ENCODE measurements at regions not wholly inside any gene's neighbourhood (a gene's known extent, or its start where the extent isn't known, plus 50 kb on each side); places are given as distances from the start of the nearest gene placed in this dataset.

DNA sequence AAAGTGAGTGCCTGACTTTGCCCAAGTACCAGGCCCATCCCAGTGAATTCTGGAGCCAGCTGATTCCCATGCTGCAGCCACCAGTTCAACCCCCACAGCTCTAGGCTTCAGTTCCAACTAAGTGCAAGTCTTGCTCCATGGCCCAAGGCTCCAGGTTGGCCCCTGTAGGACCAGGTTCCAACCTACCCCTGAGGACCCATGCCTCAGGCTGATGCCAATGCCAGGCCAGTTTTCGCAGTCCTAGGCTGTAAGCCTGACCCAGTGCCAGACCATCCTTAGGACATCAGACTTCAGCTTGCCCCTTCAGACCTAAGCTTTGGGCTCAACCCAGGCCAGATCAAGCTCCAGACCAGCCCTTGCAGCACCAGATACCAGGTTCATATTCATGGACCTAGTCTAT is 352.6 kb downstream of the FSCB start:
- Histone ChIP-seq H3K4me1 (ENCODE audit: control insufficient read depth, insufficient read depth, low read length) (no peaks in the 10 kb centered on the region), H3K27ac (ENCODE audit: low read depth, low read length) (no peak overlapping the region), H3K36me3 (ENCODE audit: control insufficient read depth, insufficient read depth, low read length) (no peaks in the 10 kb centered on the region), H3K27me3 (ENCODE audit: control insufficient read depth, insufficient read depth, low read length) (no peaks in the 10 kb centered on the region), H3K4me3 (ENCODE audit: low read depth, low read length) (no peak overlapping the region), H3K9ac (ENCODE audit: low read depth, low read length) (no peak overlapping the region), H3K9me3 (ENCODE audit: control insufficient read depth, insufficient read depth, low read length) (peaks cover 6% of the 10 kb centered on the region; the same call in 1 of the 2 replicates)

DNA sequence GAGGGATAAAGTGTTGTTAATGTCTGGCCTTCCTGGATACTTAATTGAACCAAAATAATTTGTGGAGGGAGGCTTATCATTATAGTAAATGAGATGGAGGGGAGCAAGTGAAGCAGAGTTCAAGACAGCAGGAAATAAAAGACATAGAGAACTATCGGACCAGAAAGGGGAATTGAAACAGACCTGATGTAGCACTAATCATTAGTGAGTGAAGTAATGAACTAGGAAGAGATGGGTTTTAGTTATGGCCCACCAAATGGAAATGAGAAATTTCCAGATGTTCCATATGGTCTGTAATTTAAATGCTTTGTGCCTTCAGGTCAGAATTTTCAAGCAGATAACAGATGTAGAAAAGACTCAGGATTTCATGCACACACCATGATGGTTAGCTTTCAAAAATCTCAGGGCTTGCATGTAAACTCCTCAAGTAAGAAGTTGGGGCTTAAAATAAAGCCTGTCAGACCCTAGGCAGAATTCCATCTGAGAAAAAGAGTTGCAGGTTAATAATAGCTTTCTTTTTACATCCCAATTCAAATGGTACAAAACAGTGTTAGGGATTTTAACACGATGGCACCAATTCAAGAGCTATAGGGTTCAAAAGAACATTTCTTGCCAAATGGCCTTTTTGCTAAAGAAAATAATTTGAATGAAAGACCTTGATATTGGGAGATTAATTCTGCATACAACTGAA is 355.8 kb downstream of the FSCB start:
- no peaks in the 10 kb centered on the region for H3K27me3 ChIP-seq (ENCODE audit: control insufficient read depth, insufficient read depth, low read length)
- no peaks in the 10 kb centered on the region for H3K36me3 ChIP-seq (ENCODE audit: control insufficient read depth, insufficient read depth, low read length)
- H3K4me1 ChIP-seq (ENCODE audit: control insufficient read depth, insufficient read depth, low read length) = no peaks in the 10 kb centered on the region
- no peak overlapping the region for H3K9ac ChIP-seq (ENCODE audit: low read depth, low read length)
- no peak overlapping the region for H3K4me3 ChIP-seq (ENCODE audit: low read depth, low read length)
- no peak overlapping the region for H3K27ac ChIP-seq (ENCODE audit: low read depth, low read length)
- peaks cover 6% of the 10 kb centered on the region; the same call in 1 of the 2 replicates for H3K9me3 ChIP-seq (ENCODE audit: control insufficient read depth, insufficient read depth, low read length)

DNA sequence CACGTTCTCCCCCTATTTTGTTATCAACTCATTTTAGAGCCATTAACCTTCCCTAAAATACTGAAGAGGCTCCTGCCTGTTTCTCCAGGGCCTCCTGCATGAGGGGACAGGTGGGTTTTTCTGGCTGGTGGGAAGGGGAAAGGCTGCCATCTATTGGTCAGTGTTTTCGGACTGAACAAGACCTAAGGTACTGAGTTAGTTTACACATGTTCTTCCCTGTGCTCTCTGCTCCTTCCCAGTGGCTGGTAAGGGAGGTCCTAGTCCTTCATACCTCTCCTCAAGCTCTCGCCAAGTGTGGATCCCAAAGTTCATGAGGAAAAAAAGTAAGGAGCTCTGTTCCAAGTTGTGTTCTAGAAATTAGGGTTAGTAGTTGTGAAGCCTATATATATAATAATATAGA is 357.5 kb downstream of the FSCB start:
- H3K27ac ChIP-seq (ENCODE audit: low read depth, low read length) = no peak overlapping the region
- H3K9ac ChIP-seq (ENCODE audit: low read depth, low read length) = no peak overlapping the region
- no peaks in the 10 kb centered on the region for H3K9me3 ChIP-seq (ENCODE audit: control insufficient read depth, insufficient read depth, low read length)

DNA sequence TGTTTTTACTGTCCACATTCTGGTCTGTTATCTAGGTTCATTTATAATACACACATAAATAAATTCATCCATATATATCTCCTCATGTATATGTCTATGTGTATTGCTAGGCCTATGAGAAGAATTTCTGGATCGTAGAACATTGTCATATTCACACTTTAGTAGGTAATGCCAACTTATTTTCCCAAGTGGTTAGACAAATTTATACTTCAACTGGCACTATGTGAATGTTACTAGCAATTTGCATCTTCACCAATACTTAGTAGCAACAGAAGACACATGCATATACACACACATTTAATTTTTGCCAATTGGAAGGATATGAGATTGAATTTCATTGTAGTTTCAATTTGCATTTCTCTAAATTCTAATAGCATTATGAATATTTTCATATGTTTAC is 365.1 kb downstream of the FSCB start:
- Histone ChIP-seq H3K9ac (ENCODE audit: low read depth, low read length) (no peak overlapping the region), H3K27me3 (ENCODE audit: control insufficient read depth, insufficient read depth, low read length) (no peaks in the 10 kb centered on the region), H3K9me3 (ENCODE audit: control insufficient read depth, insufficient read depth, low read length) (no peaks in the 10 kb centered on the region), H3K27ac (ENCODE audit: low read depth, low read length) (no peak overlapping the region), H3K4me1 (ENCODE audit: control insufficient read depth, insufficient read depth, low read length) (no peaks in the 10 kb centered on the region), H3K4me3 (ENCODE audit: low read depth, low read length) (no peak overlapping the region), H3K36me3 (ENCODE audit: control insufficient read depth, insufficient read depth, low read length) (no peaks in the 10 kb centered on the region)

More for the DNA sequence above, 357.5 kb downstream of the FSCB start:
- Histone ChIP-seq H3K27me3 (ENCODE audit: control insufficient read depth, insufficient read depth, low read length) (no peaks in the 10 kb centered on the region), H3K4me1 (ENCODE audit: control insufficient read depth, insufficient read depth, low read length) (no peaks in the 10 kb centered on the region), H3K36me3 (ENCODE audit: control insufficient read depth, insufficient read depth, low read length) (no peaks in the 10 kb centered on the region), H3K4me3 (ENCODE audit: low read depth, low read length) (no peak overlapping the region)

DNA sequence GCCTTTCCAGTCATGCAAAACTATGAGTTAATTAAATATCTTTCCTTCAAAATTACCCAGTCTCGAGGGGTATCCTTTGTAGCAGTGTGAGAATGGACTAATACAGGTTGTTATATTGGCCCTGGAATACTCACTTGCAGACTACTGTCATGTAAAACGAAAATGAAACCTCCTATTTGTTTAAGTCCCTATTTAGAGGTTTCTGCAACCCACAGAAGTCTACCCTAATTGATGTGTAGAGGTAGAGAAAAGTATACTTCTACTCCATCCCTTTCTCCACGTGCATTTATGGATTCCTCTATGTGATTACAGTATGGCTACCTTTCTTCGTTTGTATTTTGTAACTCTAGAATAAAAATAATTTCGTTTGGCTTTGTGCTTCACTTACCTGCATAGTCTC is 371.1 kb downstream of the FSCB start:
- Histone ChIP-seq H3K27ac (ENCODE audit: low read depth, low read length) (no peak overlapping the region), H3K9me3 (ENCODE audit: control insufficient read depth, insufficient read depth, low read length) (no peaks in the 10 kb centered on the region), H3K4me1 (ENCODE audit: control insufficient read depth, insufficient read depth, low read length) (no peaks in the 10 kb centered on the region), H3K36me3 (ENCODE audit: control insufficient read depth, insufficient read depth, low read length) (no peaks in the 10 kb centered on the region), H3K4me3 (ENCODE audit: low read depth, low read length) (no peak overlapping the region), H3K9ac (ENCODE audit: low read depth, low read length) (no peak overlapping the region), H3K27me3 (ENCODE audit: control insufficient read depth, insufficient read depth, low read length) (no peaks in the 10 kb centered on the region)

DNA sequence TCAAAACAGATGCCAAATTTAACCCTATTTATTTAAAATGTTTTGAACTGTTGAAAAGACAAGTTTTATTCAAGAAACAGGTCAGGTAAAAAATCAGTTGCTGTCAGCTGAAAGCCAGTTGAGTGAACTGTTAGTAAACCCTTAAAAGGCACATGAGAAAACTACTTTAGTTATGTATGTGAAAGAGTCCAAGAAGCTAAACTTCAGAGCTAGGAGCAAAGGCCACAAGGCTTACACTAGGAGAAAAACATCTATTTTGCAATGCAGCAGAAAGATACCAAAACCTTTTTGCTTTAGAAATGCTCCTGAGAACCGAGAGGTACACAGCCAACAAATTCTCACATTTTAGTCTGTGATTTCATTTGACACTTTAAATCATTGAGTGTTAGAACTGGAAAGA is 375.2 kb downstream of the FSCB start:
- Histone ChIP-seq H3K27ac (ENCODE audit: low read depth, low read length) (no peak overlapping the region), H3K9me3 (ENCODE audit: control insufficient read depth, insufficient read depth, low read length) (no peaks in the 10 kb centered on the region), H3K4me1 (ENCODE audit: control insufficient read depth, insufficient read depth, low read length) (no peaks in the 10 kb centered on the region), H3K9ac (ENCODE audit: low read depth, low read length) (no peak overlapping the region), H3K36me3 (ENCODE audit: control insufficient read depth, insufficient read depth, low read length) (no peaks in the 10 kb centered on the region), H3K4me3 (ENCODE audit: low read depth, low read length) (no peak overlapping the region), H3K27me3 (ENCODE audit: control insufficient read depth, insufficient read depth, low read length) (no peaks in the 10 kb centered on the region)

DNA sequence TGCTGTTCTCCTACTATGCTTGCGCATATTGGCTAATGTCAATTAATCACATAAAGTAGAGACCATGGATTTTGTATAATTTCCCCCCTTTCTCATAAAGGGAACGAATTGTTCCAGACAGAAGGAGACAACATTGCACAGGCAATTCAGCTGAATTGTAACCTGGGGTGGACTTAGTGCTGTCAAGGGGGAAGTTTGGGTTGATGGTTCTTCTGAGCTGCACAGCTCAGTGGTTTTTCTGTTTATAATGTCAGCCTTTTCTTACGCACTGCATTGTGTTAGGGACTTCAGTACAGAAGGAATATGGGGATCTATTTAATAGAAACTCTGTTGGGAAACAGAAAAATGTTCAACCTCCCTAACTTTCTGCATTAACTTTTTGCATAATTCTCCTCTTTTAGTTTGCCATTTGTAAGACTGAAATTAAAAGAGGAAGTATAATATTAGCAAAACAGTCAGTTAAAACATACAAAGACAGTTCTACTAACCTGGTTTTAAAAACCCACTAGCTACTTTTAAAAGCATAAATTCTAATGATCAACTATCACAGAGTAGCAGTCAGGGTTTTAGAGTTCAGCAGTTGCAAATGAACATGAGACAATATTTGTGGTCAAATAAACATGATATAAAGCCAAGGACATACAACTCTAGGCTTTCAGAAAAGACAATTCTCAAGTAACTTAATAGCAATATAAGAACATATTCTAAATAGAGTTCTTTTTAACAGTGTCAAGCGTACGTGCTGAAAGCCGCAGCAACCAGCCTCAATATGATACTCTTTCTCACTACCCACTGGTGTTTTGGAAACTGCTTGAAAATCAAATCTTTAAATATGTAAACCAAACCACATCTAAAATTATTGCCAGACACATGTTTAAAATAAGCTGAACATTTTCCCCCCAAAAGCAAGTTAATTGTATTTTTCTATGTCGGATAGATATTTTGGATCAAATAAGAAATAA is 393.0 kb downstream of the FSCB start:
- Histone ChIP-seq H3K36me3 (ENCODE audit: control insufficient read depth, insufficient read depth, low read length) (no peaks in the 10 kb centered on the region), H3K4me3 (ENCODE audit: low read depth, low read length) (no peak overlapping the region), H3K9me3 (ENCODE audit: control insufficient read depth, insufficient read depth, low read length) (peaks cover 12% of the 10 kb centered on the region), H3K9ac (ENCODE audit: low read depth, low read length) (no peak overlapping the region), H3K27me3 (ENCODE audit: control insufficient read depth, insufficient read depth, low read length) (no peaks in the 10 kb centered on the region), H3K4me1 (ENCODE audit: control insufficient read depth, insufficient read depth, low read length) (no peaks in the 10 kb centered on the region), H3K27ac (ENCODE audit: low read depth, low read length) (no peak overlapping the region)

DNA sequence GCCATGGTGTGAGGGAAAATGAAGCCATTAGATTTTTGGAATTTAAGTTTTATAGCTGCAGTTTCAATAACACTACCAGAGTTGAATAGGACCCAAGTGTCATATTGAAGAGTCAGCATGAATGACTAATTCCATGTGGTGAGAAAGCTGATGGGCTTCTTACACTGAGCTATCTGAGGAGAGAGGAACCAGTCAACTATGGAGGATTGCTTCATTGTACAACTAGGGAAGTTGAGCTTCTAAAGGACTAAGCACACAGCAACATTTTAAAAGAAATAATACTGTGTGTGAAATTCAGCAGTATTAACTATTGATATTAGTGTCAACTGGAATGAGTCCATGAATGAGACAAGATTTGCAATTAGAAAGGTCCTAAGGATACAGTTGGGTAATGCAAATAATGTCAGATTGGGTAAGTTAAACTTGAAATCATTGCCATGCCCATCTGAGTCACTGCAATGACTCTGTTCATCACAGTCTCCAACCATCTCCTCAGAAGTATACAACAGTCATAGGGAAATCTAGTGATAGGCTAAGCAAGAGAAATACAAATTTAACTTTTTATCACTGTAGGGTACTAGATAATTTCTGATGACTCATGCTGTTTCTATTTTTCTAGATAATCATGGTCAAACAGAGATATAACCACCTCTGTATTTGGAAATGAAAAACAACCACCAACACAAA is 394.2 kb downstream of the FSCB start:
- H3K36me3 ChIP-seq (ENCODE audit: control insufficient read depth, insufficient read depth, low read length) = no peaks in the 10 kb centered on the region
- no peaks in the 10 kb centered on the region for H3K27me3 ChIP-seq (ENCODE audit: control insufficient read depth, insufficient read depth, low read length)
- H3K9me3 ChIP-seq (ENCODE audit: control insufficient read depth, insufficient read depth, low read length) = peaks cover 18% of the 10 kb centered on the region
- no peak overlapping the region for H3K9ac ChIP-seq (ENCODE audit: low read depth, low read length)
- no peak overlapping the region for H3K4me3 ChIP-seq (ENCODE audit: low read depth, low read length)
- no peaks in the 10 kb centered on the region for H3K4me1 ChIP-seq (ENCODE audit: control insufficient read depth, insufficient read depth, low read length)
- H3K27ac ChIP-seq (ENCODE audit: low read depth, low read length) = no peak overlapping the region

DNA sequence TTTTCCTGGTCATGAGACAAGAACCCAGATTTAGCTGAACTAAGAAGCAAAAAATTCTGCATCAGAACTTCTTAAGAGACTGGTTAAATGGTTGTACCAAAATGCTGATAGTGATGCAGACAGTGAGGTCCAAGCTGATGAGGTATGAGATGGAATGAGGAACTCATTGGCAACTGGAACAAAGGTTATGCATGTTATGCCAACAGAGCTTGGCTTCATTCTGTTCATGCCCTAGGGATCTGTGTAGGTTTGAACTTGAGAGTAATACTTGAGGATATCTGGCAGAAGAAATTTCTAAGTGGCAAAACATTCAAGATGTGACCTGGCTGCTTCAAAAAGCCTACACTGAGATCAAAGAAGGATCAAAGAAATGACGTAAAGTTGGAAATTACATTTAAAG is 398.0 kb downstream of the FSCB start:
- Histone ChIP-seq H3K27me3 (ENCODE audit: control insufficient read depth, insufficient read depth, low read length) (no peaks in the 10 kb centered on the region), H3K36me3 (ENCODE audit: control insufficient read depth, insufficient read depth, low read length) (no peaks in the 10 kb centered on the region), H3K27ac (ENCODE audit: low read depth, low read length) (no peak overlapping the region), H3K9ac (ENCODE audit: low read depth, low read length) (no peak overlapping the region), H3K4me1 (ENCODE audit: control insufficient read depth, insufficient read depth, low read length) (no peaks in the 10 kb centered on the region), H3K4me3 (ENCODE audit: low read depth, low read length) (no peak overlapping the region), H3K9me3 (ENCODE audit: control insufficient read depth, insufficient read depth, low read length) (peaks cover 18% of the 10 kb centered on the region)

DNA sequence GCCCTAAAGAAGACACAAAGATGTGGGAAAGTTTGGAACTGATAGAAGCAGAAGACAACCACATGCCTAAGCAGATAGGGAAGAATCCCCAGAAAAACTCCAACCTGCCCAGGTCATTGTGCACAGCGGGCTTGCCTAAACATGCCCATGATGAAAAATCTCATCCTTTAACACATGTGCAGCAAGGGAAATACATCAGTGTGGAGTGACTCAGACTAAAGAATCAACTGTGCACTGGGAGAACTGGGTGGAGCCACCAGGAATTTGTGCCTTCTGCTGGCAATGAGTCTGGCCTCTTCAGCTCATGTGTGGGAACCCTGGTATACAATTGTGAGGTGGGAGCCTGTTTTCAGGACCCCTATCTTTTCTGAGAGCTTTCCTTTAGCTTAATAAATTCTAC is 398.5 kb downstream of the FSCB start:
- peaks cover 18% of the 10 kb centered on the region for H3K9me3 ChIP-seq (ENCODE audit: control insufficient read depth, insufficient read depth, low read length)
- H3K4me3 ChIP-seq (ENCODE audit: low read depth, low read length) = no peak overlapping the region
- H3K36me3 ChIP-seq (ENCODE audit: control insufficient read depth, insufficient read depth, low read length) = no peaks in the 10 kb centered on the region
- H3K27ac ChIP-seq (ENCODE audit: low read depth, low read length) = no peak overlapping the region
- H3K4me1 ChIP-seq (ENCODE audit: control insufficient read depth, insufficient read depth, low read length) = no peaks in the 10 kb centered on the region
- no peak overlapping the region for H3K9ac ChIP-seq (ENCODE audit: low read depth, low read length)
- no peaks in the 10 kb centered on the region for H3K27me3 ChIP-seq (ENCODE audit: control insufficient read depth, insufficient read depth, low read length)

DNA sequence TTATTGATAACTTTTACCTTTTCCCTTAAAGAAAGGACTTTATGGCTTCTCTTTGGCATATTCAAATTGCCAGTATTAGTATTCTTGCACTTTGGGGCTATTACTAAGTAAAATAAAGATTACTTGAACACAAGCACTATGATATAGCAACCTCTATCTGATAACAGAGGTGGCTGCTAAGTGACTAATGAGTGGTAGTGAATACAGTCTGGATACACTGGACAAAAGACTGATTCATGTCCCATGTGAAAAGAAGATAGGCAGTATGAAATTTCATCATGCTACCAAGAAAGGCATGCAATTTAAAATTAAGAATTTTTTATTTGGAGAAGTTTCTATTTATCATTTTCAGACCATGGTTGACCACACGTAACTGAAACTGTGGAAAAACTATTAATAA is 399.9 kb downstream of the FSCB start:
- no peaks in the 10 kb centered on the region for H3K36me3 ChIP-seq (ENCODE audit: control insufficient read depth, insufficient read depth, low read length)
- H3K27ac ChIP-seq (ENCODE audit: low read depth, low read length) = no peak overlapping the region
- H3K4me3 ChIP-seq (ENCODE audit: low read depth, low read length) = no peak overlapping the region
- H3K9me3 ChIP-seq (ENCODE audit: control insufficient read depth, insufficient read depth, low read length) = peaks cover 18% of the 10 kb centered on the region
- no peaks in the 10 kb centered on the region for H3K27me3 ChIP-seq (ENCODE audit: control insufficient read depth, insufficient read depth, low read length)
- no peaks in the 10 kb centered on the region for H3K4me1 ChIP-seq (ENCODE audit: control insufficient read depth, insufficient read depth, low read length)
- no peak overlapping the region for H3K9ac ChIP-seq (ENCODE audit: low read depth, low read length)

Measured in HUES48 (cell line).